Posterior cingulate gyrus (tissue), 11 donors: ENCODE measurements at regions not wholly inside any gene's neighbourhood (a gene's known extent, or its start where the extent isn't known, plus 50 kb on each side); places are given as distances from the start of the nearest gene placed in this dataset.

ENCODE experiments used
- DNase-seq, 10 donors: peaks; one replicate each; pipeline versions ENCODE4 v3.0.0 to v3.0.0-alpha.2; 2020 to 2021; ENCODE audit warnings: mixed read lengths in 3 of 10
- intact Hi-C: fragments of 100-400 bp; cut with DNase I; formaldehyde crosslinking; loops from one replicate; pipeline ENCODE4 v1.15.1; 2023

DNA sequence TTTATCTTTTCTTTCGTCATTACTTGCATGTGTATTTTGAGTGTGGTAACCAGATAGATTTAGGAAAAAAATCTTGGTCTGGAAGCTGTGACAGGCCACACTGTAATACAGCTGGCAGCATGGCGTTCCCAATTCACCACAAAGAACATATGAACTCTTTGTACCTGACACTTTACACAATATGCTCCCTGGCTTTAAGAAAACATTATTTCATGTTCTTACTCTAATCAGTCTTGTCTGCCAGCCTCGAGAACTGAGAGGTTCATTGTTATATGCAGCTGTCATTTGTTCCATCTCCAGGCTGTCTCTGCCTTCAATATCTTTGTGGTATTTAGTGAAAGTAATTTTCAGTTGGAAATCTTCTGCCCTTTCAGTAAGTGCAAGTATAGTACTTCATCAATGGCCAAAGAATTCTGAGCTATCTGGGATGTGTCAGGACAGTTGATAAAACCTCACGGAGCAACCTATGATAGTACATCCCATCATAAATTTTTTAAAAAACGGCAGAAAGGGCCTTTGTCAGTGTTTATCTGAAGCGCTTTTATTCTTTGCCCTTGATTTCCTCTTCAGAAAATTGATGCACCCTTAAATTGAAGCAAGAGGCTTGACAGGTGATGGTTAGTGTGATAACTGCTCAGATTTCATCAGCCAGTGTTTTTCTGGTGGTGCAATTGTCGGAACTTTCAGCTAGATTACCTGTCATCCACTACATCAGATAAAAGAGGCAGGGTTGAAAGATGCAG lies 146.3 kb upstream of the SP8 start:
- intact Hi-C loops: no loop called here
- no peak for DNase-seq

- intact Hi-C loops: no loop called here
- DNase-seq: no peak
Measured at GRCh38 chr7:20945451-20945850, 158.8 kb upstream of the SP8 start.

- intact Hi-C loops: no loop called here
Measured at GRCh38 chr7:20952916-20953315, 166.2 kb upstream of the SP8 start.

GRCh38 chr7:20954711-20955619 lies 168.3 kb upstream of the SP8 start:
- DNase-seq: no peak
- intact Hi-C loops: no loop called here

More at GRCh38 chr7:20952916-20953315, 166.2 kb upstream of the SP8 start:
- DNase-seq: no peak

- DNase-seq: no peak
- intact Hi-C loops: no loop called here
Measured at GRCh38 chr7:20958572-20958971, 171.9 kb upstream of the SP8 start.

GRCh38 chr7:20959281-20959680 lies 172.6 kb upstream of the SP8 start:
- no peak for DNase-seq

DNA sequence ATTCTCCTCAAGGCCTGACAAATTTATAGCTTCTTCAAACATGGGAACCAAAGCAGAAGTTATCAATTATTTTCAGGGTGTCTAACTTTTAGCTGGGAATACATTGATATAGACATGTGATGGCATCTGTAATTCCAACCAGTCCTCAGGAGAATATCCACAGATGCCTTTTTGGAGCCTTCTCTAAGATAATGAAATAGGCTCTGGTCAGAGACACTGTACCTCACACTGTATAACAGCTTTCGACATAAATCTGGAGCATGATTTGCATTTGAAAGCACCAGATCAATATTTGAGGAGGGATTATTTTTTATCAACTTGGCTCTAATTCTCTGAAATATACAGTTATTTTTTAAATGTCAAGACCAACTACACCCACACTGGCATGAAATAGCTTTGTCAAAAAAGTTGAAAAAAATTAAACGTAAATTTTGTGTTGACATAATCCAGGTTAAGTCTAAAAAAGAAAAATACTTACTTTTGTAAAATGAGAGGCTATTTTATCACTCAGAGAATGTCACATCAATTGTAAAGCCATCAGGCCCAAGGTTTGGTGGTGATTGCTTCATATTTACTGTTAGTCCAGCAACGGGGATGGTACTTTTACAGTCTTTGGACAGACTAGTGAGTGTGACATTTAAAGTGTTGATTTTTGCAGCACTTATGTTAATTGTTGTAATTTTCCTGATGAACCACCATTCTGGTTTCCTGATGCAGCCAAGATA lies 177.0 kb upstream of the SP8 start:
- intact Hi-C loops: no loop called here
- no peak for DNase-seq

More at GRCh38 chr7:20959281-20959680, 172.6 kb upstream of the SP8 start:
- intact Hi-C loops: no loop called here

GRCh38 chr7:20964281-20964918 lies 177.7 kb upstream of the SP8 start:
- intact Hi-C loops: no loop called here
- DNase-seq: no peak

DNA sequence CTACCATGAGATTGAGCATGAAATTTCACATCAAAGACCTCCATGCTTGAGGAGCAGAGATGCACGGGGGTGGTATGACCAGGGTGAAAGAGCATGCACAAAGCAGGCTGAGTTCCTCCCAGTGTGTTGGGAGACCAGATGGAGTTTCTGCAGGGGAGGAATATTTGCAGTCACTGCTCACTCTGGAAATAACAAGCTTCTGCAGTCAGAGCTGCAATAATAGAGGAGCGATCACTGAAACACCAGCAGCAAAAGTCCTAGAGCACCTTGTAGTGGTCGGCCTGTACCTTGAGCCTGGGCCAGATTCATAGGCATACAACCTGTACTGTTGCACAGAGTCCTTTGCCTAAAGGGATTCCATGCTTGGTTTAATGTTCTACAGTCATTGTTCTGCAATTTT lies 184.5 kb upstream of the SP8 start:
- intact Hi-C loops: no loop called here
- peak in 1 of 10 donors; percentile 49 for DNase-seq

DNA sequence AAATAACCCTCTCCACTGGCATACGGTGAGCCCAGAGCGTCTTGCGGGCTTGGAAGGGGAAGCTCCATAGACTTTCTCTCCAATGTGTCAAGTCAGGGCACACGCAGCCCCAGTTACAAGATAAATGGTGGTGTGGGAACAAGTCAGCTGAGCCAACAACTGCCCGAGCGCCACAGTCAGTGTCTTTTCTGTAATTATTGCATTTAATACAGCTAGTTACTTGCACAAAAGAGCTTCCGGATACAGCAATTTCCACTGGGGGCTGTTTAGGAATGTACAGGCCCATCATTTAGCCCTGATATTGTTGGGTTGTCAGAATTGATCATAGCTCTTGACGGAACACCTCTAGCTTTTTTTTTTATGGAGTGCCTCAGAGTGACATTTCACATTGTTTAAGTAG lies 193.5 kb upstream of the SP8 start:
- no peak for DNase-seq
- intact Hi-C loops: no loop called here

- intact Hi-C loops: no loop called here
- no peak for DNase-seq
Measured at GRCh38 chr7:20980668-20981264, 194.1 kb upstream of the SP8 start.

GRCh38 chr7:20988340-20988739 lies 201.7 kb upstream of the SP8 start:
- intact Hi-C loops: no loop called here
- DNase-seq: no peak

DNA sequence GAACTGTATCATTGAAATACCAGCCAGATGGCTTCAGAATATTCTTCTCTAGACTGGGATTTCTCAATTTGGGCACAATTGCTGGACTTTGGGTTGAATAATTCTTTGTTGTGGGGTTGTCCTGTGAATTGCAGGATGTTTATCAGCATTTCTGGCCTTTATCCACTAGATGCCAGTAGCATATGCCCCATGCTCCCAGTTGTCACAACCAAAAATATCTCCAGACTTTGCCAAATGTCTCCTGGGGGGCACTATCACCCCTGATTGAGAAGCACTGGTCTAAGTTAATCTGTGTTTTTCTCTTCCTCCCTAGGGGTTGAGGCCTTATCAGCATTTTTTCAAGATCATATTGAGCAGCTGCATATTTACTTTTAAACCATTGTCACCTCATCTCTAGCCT lies 204.9 kb upstream of the SP8 start:
- no peak for DNase-seq
- intact Hi-C loops: no loop called here

DNA sequence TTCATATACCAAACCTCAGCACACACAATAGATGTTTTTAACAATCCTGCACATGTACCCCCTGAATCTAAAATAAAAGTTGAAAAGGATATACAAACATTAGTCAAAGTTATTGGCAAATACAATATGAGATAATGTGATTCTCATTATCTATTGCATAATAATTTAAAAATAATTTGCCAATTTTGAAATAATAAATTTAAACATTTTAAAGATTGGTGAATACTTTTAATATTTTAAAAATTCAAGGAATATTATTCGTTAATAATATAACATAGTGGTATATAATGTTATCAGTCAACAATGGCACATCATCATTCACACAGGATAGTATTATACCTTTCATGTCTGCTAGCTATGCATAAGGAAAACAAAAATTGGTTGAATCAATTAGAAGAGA lies 207.0 kb upstream of the SP8 start:
- DNase-seq: no peak
- intact Hi-C loops: no loop called here

DNA sequence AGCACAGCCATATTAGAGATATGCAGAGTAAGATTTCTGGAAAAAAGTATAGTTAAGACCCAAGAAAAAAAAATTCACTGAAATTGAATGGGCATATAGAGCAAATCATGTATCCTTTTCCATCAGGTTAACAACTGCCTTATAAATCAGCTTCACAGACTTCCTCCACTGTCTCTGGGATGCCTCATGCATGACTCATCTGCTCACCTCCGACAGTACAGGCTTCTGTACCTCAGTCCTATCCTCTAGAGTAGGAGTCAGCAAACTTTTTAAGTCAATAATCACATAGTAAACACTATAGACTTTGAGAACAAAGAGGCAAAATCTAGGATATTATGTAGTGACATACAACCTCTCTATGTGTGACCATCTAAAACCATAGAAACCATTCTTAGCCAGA lies 211.6 kb upstream of the SP8 start:
- DNase-seq: no peak
- intact Hi-C loops: no loop called here

DNA sequence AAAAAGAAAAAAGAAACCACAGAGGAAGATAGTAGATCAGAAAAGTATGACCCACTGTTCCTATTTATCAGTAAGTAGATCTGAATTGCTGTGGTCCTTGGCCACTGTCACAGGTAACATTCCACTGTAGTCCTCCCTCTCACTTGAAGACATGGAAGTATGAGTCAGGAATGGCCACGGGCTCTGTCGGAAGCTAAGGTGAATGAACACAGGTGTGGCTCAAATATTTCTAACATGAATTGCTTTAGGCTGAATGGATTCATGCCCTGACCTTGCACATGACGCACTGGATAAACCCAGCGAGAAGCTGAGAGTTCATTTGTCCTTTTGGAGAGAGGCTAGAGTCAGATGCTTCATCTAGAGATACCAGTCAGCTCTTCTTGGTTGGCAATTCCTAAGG lies 224.5 kb upstream of the SP8 start:
- no peak for DNase-seq
- intact Hi-C loops: no loop called here

- intact Hi-C loops: no loop called here
- DNase-seq: no peak
Measured at GRCh38 chr7:21013765-21014539, 227.3 kb upstream of the SP8 start.

DNA sequence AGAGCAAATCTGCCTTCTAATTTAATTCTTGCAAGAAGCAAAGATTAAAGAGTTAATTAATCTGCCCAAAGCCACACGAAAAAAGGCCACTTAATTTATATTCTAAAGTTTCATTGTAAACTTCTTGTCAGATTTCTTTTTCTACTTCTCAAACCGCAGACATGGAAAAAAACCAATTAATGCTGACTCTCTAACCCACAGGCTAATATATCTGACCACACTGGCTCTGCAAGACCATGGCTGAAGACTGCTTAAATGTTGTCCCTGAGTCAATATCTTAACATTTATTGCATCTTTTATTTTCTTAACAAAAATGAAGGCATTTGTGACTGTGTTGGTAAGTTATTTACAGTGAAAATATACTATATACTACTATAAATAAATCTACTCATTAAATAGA lies 234.0 kb upstream of the SP8 start:
- no peak for DNase-seq
- intact Hi-C loops: no loop called here

DNA sequence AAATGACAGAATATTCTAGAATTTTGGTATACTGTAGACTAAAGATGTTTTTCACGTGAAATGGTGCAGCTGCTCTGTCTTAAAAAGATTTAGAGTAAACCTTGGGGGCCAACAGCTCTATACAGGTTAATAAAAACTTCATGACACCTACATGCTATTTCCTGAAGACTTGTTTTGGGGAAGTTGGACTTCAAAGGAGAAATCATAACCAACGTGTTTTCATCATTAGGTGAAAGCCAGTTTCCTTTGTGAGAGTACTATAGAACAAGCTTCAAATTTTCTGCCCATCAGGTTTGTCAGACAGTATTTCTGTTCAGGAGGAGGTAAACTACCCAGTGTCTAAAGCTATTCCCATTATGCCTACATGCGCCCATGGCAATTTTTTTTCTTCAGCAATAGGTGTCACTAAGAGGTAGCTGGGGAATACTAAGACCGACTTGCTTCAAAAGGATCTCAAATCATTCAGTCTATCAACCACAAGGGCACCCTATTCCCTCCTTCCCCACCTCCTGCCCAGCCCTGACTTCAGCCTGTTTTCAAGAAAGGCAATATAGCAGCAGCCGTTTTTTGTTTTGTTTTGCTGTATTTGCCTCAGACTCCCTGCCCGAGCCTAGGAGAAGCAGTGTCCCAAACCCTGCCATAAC lies 237.3 kb upstream of the SP8 start:
- intact Hi-C loops: no loop called here
- no peak for DNase-seq
